Left forelimb (tissue), 1 donor: ENCODE measurements at regions not wholly inside any gene's neighbourhood (a gene's known extent, or its start where the extent isn't known, plus 50 kb on each side); places are given as distances from the start of the nearest gene placed in this dataset.

Experiments used
- DNase-seq: peaks from one replicate; pipeline ENCODE4 v3.0.0-alpha.2; 2018; ENCODE audit warnings: low spot score

- no peak for DNase-seq
Measured at GRCh38 chr15:93278006-93278405, 189.0 kb upstream of the RGMA start.

GRCh38 chr15:93274257-93274656, 185.2 kb upstream of the RGMA start:
- DNase-seq = no peak

- no peak for DNase-seq
Measured at GRCh38 chr15:93271871-93272270, 182.9 kb upstream of the RGMA start.

- no peak for DNase-seq
Measured at GRCh38 chr15:93270937-93271467, 182.0 kb upstream of the RGMA start.

- DNase-seq = no peak
Measured at GRCh38 chr15:93268066-93268465, 179.1 kb upstream of the RGMA start.

GRCh38 chr15:93266291-93266690, 177.3 kb upstream of the RGMA start:
- no peak for DNase-seq

GRCh38 chr15:93265111-93265556, 176.1 kb upstream of the RGMA start:
- DNase-seq = no peak

GRCh38 chr15:93261845-93262244, 172.8 kb upstream of the RGMA start:
- DNase-seq = no peak

GRCh38 chr15:93257920-93258319, 168.9 kb upstream of the RGMA start:
- DNase-seq = no peak

GRCh38 chr15:93253681-93254080, 164.7 kb upstream of the RGMA start:
- peak; percentile 74 for DNase-seq

GRCh38 chr15:93252780-93253179, 163.8 kb upstream of the RGMA start:
- no peak for DNase-seq

- no peak for DNase-seq
Measured at GRCh38 chr15:93250950-93251349, 161.9 kb upstream of the RGMA start.

- DNase-seq = no peak
Measured at GRCh38 chr15:93250209-93250608, 161.2 kb upstream of the RGMA start.

GRCh38 chr15:93249623-93250022, 160.6 kb upstream of the RGMA start:
- no peak for DNase-seq

GRCh38 chr15:93247466-93248121, 158.6 kb upstream of the RGMA start:
- no peak for DNase-seq

- DNase-seq = no peak
Measured at GRCh38 chr15:93246266-93247242, 157.5 kb upstream of the RGMA start.

- no peak for DNase-seq
Measured at GRCh38 chr15:93245661-93246042, 156.6 kb upstream of the RGMA start.

- DNase-seq = no peak
Measured at GRCh38 chr15:93244696-93245660, 156.0 kb upstream of the RGMA start.

- no peak for DNase-seq
Measured at GRCh38 chr15:93243573-93243972, 154.6 kb upstream of the RGMA start.

GRCh38 chr15:93241696-93242585, 152.9 kb upstream of the RGMA start:
- DNase-seq = no peak

- DNase-seq = no peak
Measured at GRCh38 chr15:93239993-93240392, 151.0 kb upstream of the RGMA start.
